ENCODE measurements at regions not wholly inside any gene's neighbourhood (a gene's known extent, or its start where the extent isn't known, plus 50 kb on each side); places are given as distances from the start of the nearest gene placed in this dataset.

GRCh38 chr9:31674264-31674663 lies 710.2 kb upstream of the ACO1 start:
- no peak for TF ChIP-seq CTCF (IDR thresholded peaks at IDR 0.05)
- ATAC-seq (ENCODE audit: low FRiP score) (no peak), DNase-seq (ENCODE audit: low spot score) (no peak)

GRCh38 chr9:31677415-31677814 lies 707.0 kb upstream of the ACO1 start:
- ATAC-seq (ENCODE audit: low FRiP score), result no peak
- DNase-seq (ENCODE audit: low spot score), result no peak
- no peak for TF ChIP-seq CTCF (IDR thresholded peaks at IDR 0.05)

- no peak for TF ChIP-seq CTCF (IDR thresholded peaks at IDR 0.05)
- DNase-seq (ENCODE audit: low spot score), result no peak
- no peak for ATAC-seq (ENCODE audit: low FRiP score)
These were observed 706.6 kb upstream of the ACO1 start for GRCh38 chr9:31677877-31678276.

GRCh38 chr9:31683116-31683515 lies 701.3 kb upstream of the ACO1 start:
- no peak for TF ChIP-seq CTCF (IDR thresholded peaks at IDR 0.05)
- ATAC-seq (ENCODE audit: low FRiP score), result no peak
- DNase-seq (ENCODE audit: low spot score), result no peak

GRCh38 chr9:31697956-31698355 lies 686.5 kb upstream of the ACO1 start:
- no peak for ATAC-seq (ENCODE audit: low FRiP score)
- no peak for DNase-seq (ENCODE audit: low spot score)
- TF ChIP-seq CTCF (IDR thresholded peaks at IDR 0.05), result no peak

- ATAC-seq (ENCODE audit: low FRiP score), result no peak
- no peak for DNase-seq (ENCODE audit: low spot score)
- TF ChIP-seq CTCF (IDR thresholded peaks at IDR 0.05), result no peak
These were observed 684.6 kb upstream of the ACO1 start for GRCh38 chr9:31699836-31700235.

- DNase-seq (ENCODE audit: low spot score), result no peak
- TF ChIP-seq CTCF (IDR thresholded peaks at IDR 0.05), result no peak
- no peak for ATAC-seq (ENCODE audit: low FRiP score)
These were observed 684.0 kb upstream of the ACO1 start for GRCh38 chr9:31700252-31701045.
